Keratinocyte (primary cell): ENCODE measurements at regions not wholly inside any gene's neighbourhood (a gene's known extent, or its start where the extent isn't known, plus 50 kb on each side); places are given as distances from the start of the nearest gene placed in this dataset.

Source experiments
- CTCF ChIP-seq, 3 experiments: IDR thresholded peaks in 1 of 3; conservative IDR thresholded peaks in 1 of 3; optimal IDR thresholded peaks in 1 of 3; 2 replicates in 2 of 3; 3 replicates in 1 of 3; pipeline versions ENCODE3 to v1.5.1; 2011; ENCODE audit warnings: low read length in 3 of 3, mild to moderate bottlenecking in 3 of 3, moderate library complexity in 2 of 3, control low read depth in 1 of 3, inconsistent platforms in 1 of 3; ENCODE audit not compliant: insufficient read depth in 2 of 3; ENCODE audit errors: extremely low read depth in 1 of 3
- EZH2 ChIP-seq: IDR thresholded peaks from one replicate; pipeline ENCODE4 v1.6.1; 2012; ENCODE audit warnings: inconsistent platforms, mild to moderate bottlenecking, low read length, moderate library complexity

GRCh38 chr14:41973178-41973577 is 366.5 kb downstream of the LRFN5 start:
- TF ChIP-seq CTCF (optimal IDR thresholded peaks at IDR 0.05 in 1 of 3, IDR thresholded peaks at IDR 0.05 in 1 of 3, conservative IDR thresholded peaks at IDR 0.05 in 1 of 3; ENCODE audit: extremely low read depth in 1 of 3, insufficient read depth in 2 of 3, low read length in 3 of 3) (no peak), EZH2 (no peak)
